SU-DHL-6 (cell line): ENCODE measurements at regions not wholly inside any gene's neighbourhood (a gene's known extent, or its start where the extent isn't known, plus 50 kb on each side); places are given as distances from the start of the nearest gene placed in this dataset.

Experiments used
- H2AFZ ChIP-seq: fragments of 200-600 bp; sonication (generic); 2 replicates; pipeline ENCODE4 v1.6.1; 2014; ENCODE audit warnings: low read depth, mild to moderate bottlenecking, moderate library complexity, mixed read lengths, antibody characterized with exemption, low read length; ENCODE audit not compliant: severe bottlenecking
- H3F3A ChIP-seq: fragments of 200-600 bp; shearing (Covaris generic); 2 replicates; pipeline ENCODE4 v1.6.0; 2016; ENCODE audit warnings: antibody characterized with exemption, mild to moderate bottlenecking; ENCODE audit not compliant: insufficient read depth
- H3K27ac ChIP-seq: fragments of 200-600 bp; sonication (generic); 2 replicates; pipeline ENCODE4 v1.5.1; 2016; ENCODE audit warnings: low read depth, mild to moderate bottlenecking, low read length, moderate library complexity, mixed read lengths
- H3K27me3 ChIP-seq: fragments of 200-600 bp; sonication (generic), shearing (Covaris generic); 2 replicates; pipeline ENCODE4 v1.6.0; 2014; ENCODE audit warnings: mild to moderate bottlenecking, low read length
- H3K36me3 ChIP-seq: fragments of 200-600 bp; sonication (generic); 2 replicates; pipeline ENCODE4 v1.6.1; 2014; ENCODE audit warnings: mild to moderate bottlenecking, low read length, mixed read lengths
- H3K4me2 ChIP-seq: fragments of 300-600, 200-600 bp; shearing (Covaris generic), sonication (generic); 2 replicates; pipeline ENCODE4 v1.6.0; 2014; ENCODE audit warnings: low read length, low read depth, mild to moderate bottlenecking; ENCODE audit not compliant: poor library complexity, severe bottlenecking
- H3K4me3 ChIP-seq: fragments of 200-600 bp; sonication (generic); 2 replicates; pipeline ENCODE4 v1.5.1; 2014; ENCODE audit warnings: antibody characterized with exemption, low read length, mild to moderate bottlenecking, mixed read lengths; ENCODE audit not compliant: insufficient read depth, poor library complexity, severe bottlenecking
- H3K79me2 ChIP-seq: fragments of 200-600 bp; sonication (generic); 2 replicates; pipeline ENCODE4 v1.6.1; 2014; ENCODE audit warnings: mild to moderate bottlenecking, low read length, moderate library complexity; ENCODE audit not compliant: insufficient read depth
- H3K9ac ChIP-seq: fragments of 200-600 bp; sonication (generic); 2 replicates; pipeline ENCODE4 v1.7.0; 2014; ENCODE audit warnings: mild to moderate bottlenecking, low read length
- H3K9me2 ChIP-seq: fragments of 200-600 bp; sonication (generic); replicated peaks from 2 replicates; pipeline ENCODE4 v1.6.1; 2014; ENCODE audit warnings: low read length; ENCODE audit not compliant: insufficient read depth
- H3K9me3 ChIP-seq: fragments of 200-600 bp; sonication (generic); 2 replicates; pipeline ENCODE4 v1.6.1; 2014; ENCODE audit warnings: low read length, mixed read lengths; ENCODE audit not compliant: insufficient read depth
- H4K20me1 ChIP-seq: fragments of 200-600 bp; sonication (generic); 2 replicates; pipeline ENCODE4 v1.6.1; 2014; ENCODE audit warnings: low read depth, mild to moderate bottlenecking, antibody characterized with exemption, low read length, moderate library complexity, mixed read lengths
- EZH2phosphoT487 ChIP-seq: fragments of 200-600 bp; sonication (generic), shearing (Covaris generic); conservative IDR thresholded peaks from 2 replicates; pipeline ENCODE4 v1.6.1; 2018; ENCODE audit warnings: mild to moderate bottlenecking, antibody characterized with exemption, low read length, moderate library complexity, mixed read lengths
- TF ChIP-seq, protein P1 (sequence below): fragments of 200-600 bp; sonication (generic); IDR thresholded peaks from one replicate; pipeline ENCODE4 v1.5.1; 2017; ENCODE audit warnings: antibody characterized with exemption, mild to moderate bottlenecking, low read length, moderate library complexity; ENCODE audit not compliant: insufficient read depth, poor library complexity, severe bottlenecking

DNA sequence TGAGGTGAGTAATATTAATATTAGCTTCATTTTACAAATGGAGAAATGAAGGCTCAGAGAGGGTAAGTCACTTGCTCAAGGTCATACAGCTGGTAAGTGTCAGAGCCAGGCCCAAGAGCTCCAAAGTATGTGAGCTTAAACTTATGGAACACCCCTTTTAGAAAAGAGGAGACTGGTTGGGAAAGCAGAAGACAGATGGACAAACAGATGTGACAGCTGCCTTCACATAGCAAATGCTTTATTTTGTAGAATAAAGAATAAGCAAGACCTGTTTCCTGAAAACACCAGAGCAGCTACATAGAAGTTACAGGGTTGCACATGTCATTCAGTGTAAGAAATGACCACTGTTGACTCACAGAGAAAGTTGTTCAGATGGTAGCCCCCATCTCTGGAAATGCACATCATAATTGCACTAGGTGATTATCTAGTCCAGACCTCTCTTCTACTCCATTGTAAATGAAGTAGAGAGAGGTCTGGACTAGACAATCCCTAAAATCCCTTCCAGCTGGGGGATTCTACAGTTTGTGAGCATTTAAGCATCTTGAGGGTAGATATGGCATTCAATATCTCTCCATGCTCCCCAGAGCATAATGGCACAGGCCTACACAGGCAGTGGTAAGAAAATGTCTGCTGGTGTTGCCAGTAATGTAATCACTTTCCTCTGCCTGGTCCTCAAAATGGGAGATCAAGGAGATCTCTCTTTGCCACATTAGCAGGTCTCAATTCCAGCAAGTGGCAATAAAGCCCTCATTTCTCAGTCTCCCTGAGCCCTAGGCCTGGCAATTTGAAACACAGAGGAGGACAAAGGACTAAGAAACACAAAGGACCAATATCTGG, 188.2 kb upstream of the FGGY start:
- Histone ChIP-seq H3K4me3 (no peak overlapping the region), H4K20me1 (no peaks in the 10 kb centered on the region), H3F3A (no peaks in the 10 kb centered on the region), H2AFZ (no peak overlapping the region), H3K9ac (no peak overlapping the region), H3K9me3 (no peaks in the 10 kb centered on the region), H3K27me3 (no peaks in the 10 kb centered on the region), H3K79me2 (no peaks in the 10 kb centered on the region), H3K36me3 (no peaks in the 10 kb centered on the region), H3K9me2 (no peaks in the 10 kb centered on the region), H3K4me2 (no peak overlapping the region), H3K27ac (no peak overlapping the region)
- TF ChIP-seq EZH2phosphoT487: no peak
- TF ChIP-seq, protein P1, sequence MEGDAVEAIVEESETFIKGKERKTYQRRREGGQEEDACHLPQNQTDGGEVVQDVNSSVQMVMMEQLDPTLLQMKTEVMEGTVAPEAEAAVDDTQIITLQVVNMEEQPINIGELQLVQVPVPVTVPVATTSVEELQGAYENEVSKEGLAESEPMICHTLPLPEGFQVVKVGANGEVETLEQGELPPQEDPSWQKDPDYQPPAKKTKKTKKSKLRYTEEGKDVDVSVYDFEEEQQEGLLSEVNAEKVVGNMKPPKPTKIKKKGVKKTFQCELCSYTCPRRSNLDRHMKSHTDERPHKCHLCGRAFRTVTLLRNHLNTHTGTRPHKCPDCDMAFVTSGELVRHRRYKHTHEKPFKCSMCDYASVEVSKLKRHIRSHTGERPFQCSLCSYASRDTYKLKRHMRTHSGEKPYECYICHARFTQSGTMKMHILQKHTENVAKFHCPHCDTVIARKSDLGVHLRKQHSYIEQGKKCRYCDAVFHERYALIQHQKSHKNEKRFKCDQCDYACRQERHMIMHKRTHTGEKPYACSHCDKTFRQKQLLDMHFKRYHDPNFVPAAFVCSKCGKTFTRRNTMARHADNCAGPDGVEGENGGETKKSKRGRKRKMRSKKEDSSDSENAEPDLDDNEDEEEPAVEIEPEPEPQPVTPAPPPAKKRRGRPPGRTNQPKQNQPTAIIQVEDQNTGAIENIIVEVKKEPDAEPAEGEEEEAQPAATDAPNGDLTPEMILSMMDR: no peak

DNA sequence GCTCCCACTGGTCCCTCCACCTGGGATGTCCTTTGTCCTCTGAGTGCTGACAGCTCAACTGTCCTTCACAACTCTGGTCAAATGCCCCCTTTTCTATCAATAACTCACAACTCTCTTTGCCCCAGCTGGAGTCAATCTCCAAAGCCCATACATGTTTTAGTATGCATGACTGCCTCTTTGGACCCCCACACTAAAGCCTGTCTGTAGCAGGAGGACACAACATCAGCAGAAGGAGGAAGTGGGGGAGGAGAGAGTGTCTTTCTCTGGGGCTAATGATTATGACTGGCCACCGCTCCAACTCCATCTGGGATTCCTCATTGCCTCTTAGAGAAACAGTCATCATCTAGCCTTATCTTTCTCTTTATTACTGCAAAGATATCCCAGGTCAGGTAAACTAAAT, 186.6 kb upstream of the FGGY start:
- Histone ChIP-seq H3K4me2 (no peak overlapping the region), H3K9ac (no peak overlapping the region), H3F3A (no peaks in the 10 kb centered on the region), H3K9me2 (no peaks in the 10 kb centered on the region), H3K9me3 (no peaks in the 10 kb centered on the region), H2AFZ (no peak overlapping the region), H4K20me1 (no peaks in the 10 kb centered on the region), H3K27me3 (no peaks in the 10 kb centered on the region), H3K27ac (no peak overlapping the region), H3K79me2 (no peaks in the 10 kb centered on the region), H3K36me3 (no peaks in the 10 kb centered on the region), H3K4me3 (no peak overlapping the region)
- TF ChIP-seq, protein P1: no peak
- no peak for TF ChIP-seq EZH2phosphoT487

DNA sequence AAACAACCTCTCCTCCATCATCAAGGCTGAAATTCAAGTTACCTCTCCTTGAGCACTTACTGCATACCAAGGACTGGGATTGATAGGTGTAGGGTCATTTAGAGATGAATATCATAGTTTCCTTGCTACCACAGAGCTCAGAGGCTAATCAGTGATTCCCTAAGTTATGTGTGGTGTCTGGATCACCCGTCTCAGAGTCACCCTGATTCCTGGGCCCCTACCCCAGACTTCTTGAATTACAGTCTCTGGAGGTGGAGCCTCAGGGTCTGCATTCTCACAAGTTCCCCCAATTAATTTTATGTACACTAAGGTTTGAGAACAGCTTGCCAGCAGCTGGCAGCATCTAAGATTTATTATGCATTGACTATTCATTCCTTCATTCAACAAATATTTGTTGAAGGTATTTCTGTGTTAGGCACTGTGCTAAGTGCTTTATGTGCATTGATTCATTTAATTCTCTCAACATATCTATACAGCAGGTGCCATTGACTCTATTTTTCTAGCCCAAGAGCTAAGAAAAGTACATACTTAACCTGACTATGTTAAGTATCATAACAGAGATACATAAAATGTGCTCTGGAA, 182.9 kb upstream of the FGGY start:
- Histone ChIP-seq H3K9me3 (no peaks in the 10 kb centered on the region), H3K27ac (no peak overlapping the region), H3K9me2 (no peaks in the 10 kb centered on the region), H3K36me3 (no peaks in the 10 kb centered on the region), H3K4me3 (no peak overlapping the region), H3K9ac (no peak overlapping the region), H3K79me2 (no peaks in the 10 kb centered on the region), H3F3A (no peaks in the 10 kb centered on the region), H3K27me3 (no peaks in the 10 kb centered on the region), H3K4me2 (no peak overlapping the region), H2AFZ (no peak overlapping the region), H4K20me1 (no peaks in the 10 kb centered on the region)
- TF ChIP-seq, protein P1: no peak
- TF ChIP-seq EZH2phosphoT487: no peak
